Sigmoid colon (tissue), 6 donors: ENCODE measurements at regions not wholly inside any gene's neighbourhood (a gene's known extent, or its start where the extent isn't known, plus 50 kb on each side); places are given as distances from the start of the nearest gene placed in this dataset.

ENCODE experiments used
- DNase-seq: peaks from one replicate; pipeline ENCODE4 v3.0.0-alpha.2; 2019
- H3K27ac ChIP-seq, 4 donors: fragments of 200-600 bp; sonication (generic); one replicate each; pipeline ENCODE4 v1.5.1; 2016 to 2019; ENCODE audit warnings: mild to moderate bottlenecking in 1 of 4
- H3K27me3 ChIP-seq, 3 donors: fragments of 200-600 bp; sonication (generic); one replicate each; pipeline ENCODE4 v1.5.1; 2019; ENCODE audit warnings: mild to moderate bottlenecking in 1 of 3
- H3K36me3 ChIP-seq, 4 donors: fragments of 200-600 bp; sonication (generic); one replicate each; pipeline ENCODE4 v1.5.1; 2016 to 2019
- H3K4me1 ChIP-seq, 4 donors: fragments of 200-600 bp; sonication (generic); one replicate each; pipeline ENCODE4 v1.5.1; 2017 to 2019
- H3K4me3 ChIP-seq, 4 donors: fragments of 200-600 bp; sonication (generic); one replicate each; pipeline ENCODE4 v1.5.1; 2017 to 2019; ENCODE audit warnings: mild to moderate bottlenecking in 2 of 4, moderate library complexity in 1 of 4
- H3K9me3 ChIP-seq, 4 donors: fragments of 200-600 bp in 3 of 4; sonication (generic) in 3 of 4; one replicate each; pipeline versions ENCODE4 v1.5.1 to v1.6.1; 2013 to 2019
- CTCF ChIP-seq, 4 experiments: fragments of 450-650 bp in 3 of 4; fragments of 200-600 bp in 1 of 4; IDR thresholded peaks; one replicate each; pipeline ENCODE4 v1.5.1; 2016 to 2019; ENCODE audit warnings: antibody characterized with exemption in 4 of 4, mild to moderate bottlenecking in 3 of 4, moderate library complexity in 2 of 4
- EP300 ChIP-seq, 4 donors: sonication (generic); formaldehyde crosslinking; IDR thresholded peaks; one replicate each; pipeline ENCODE4 v1.6.1; 2017; ENCODE audit warnings: antibody characterized with exemption in 4 of 4
- POLR2A ChIP-seq, 2 donors: fragments of 450-650 bp; IDR thresholded peaks; one replicate each; pipeline ENCODE4 v1.6.1; 2016; ENCODE audit warnings: antibody characterized with exemption in 2 of 2, mild to moderate bottlenecking in 2 of 2, moderate library complexity in 2 of 2
- POLR2AphosphoS5 ChIP-seq, 4 donors: sonication (generic); formaldehyde crosslinking; IDR thresholded peaks; one replicate each; pipeline ENCODE4 v1.6.1; 2017; ENCODE audit warnings: antibody characterized with exemption in 4 of 4
- WGBS, 2 donors: extraction: QIAGEN DNeasy Blood & Tissue Kit; methylation state at CpG; one replicate each; pipeline ENCODE4 v1.1.7; 2013; 5-methylcytosine and 5-hydroxymethylcytosine counted together
- intact Hi-C: fragments of 100-400 bp; cut with DNase I; formaldehyde crosslinking; loops from one replicate; pipeline ENCODE4 v1.15.1; 2023
- donor health status: healthy with polysubstance abuse.
- donor health status: healthy.

DNA sequence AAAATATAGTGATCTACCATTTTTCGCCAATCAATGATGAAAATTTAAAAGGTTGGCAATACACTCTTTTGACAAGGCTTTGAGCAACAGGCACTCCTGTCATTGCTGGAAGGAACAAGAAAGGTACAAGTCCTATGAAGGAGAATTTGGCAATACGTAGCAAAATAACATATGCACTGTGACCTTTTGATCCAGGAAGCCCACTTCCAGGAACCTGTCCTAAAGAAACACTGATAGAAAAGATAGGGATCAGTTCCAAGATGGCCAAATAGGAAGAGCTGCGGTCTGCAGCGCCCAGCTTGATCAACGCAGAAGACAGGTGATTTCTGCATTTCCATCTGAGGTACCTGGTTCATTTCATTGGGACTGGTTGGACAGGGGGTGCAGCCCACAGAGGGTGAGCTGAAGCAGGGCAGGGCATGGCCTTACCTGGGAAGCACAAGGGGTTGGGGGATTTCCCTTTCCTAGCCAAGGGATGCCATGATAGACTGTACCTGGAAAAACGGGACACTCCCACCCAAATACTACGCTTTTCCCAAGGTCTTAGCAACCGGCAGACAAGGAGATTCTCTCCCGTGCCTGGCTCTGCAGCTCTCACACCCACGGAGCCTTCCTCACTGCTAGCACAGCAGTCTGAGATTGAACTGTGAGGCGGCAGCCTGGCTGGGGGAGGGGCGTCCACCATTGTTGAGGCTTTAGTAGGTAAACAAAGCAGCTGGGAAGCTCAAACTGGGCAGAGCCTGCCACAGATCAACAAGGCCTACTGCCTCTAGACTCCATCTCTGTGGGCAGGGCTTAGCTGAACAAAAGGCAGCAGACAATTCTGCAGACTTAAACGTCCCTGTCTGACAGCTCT, 69.7 kb upstream of the GALNT18 start:
- 72 to 77% methylated on average over 13 of the region's 13 CpGs for WGBS, 2 donors

DNA sequence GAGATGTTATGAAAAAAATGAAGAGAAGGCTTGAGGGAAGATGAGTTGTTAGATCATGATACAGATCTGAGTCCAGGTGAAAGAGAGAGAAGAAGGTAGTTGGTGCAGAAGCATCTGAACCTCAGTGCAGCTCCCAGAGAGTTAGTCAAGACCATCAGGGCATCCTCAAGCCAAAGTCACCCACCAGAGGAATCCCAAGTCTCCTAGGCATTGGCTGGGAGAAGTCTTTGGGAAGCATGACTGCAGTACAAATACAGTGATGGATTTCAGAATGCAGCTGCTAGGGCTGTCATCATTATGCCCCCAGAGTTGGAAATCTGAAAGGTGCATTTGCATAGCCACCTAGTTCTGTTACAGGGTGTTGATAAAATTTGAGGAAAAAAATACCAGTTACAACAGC, 59.7 kb upstream of the GALNT18 start:
- H3K27ac ChIP-seq = no peak overlapping the region
- intact Hi-C loops = no loop called here
- TF ChIP-seq EP300 (IDR thresholded peaks at IDR 0.05) (no peak), CTCF (IDR thresholded peaks at IDR 0.05) (no peak), POLR2A (IDR thresholded peaks at IDR 0.05) (no peak), POLR2AphosphoS5 (IDR thresholded peaks at IDR 0.05) (no peak)

More for the DNA sequence above, 69.7 kb upstream of the GALNT18 start:
- Histone ChIP-seq H3K36me3 (no peaks in the 10 kb centered on the region), H3K27me3 (no peaks in the 10 kb centered on the region), H3K4me1 (no peaks in the 10 kb centered on the region), H3K9me3 (no peaks in the 10 kb centered on the region), H3K27ac (no peak overlapping the region), H3K4me3 (no peak overlapping the region)
- no peak for DNase-seq
- intact Hi-C loops = no loop called here
- TF ChIP-seq POLR2AphosphoS5 (IDR thresholded peaks at IDR 0.05) (no peak), CTCF (IDR thresholded peaks at IDR 0.05) (no peak), POLR2A (IDR thresholded peaks at IDR 0.05) (no peak), EP300 (IDR thresholded peaks at IDR 0.05) (no peak)

GRCh38 chr11:11677672-11678356, 56.0 kb upstream of the GALNT18 start:
- WGBS, 2 donors = 66 to 83% methylated on average over 5 of the region's 5 CpGs
- TF ChIP-seq CTCF (IDR thresholded peaks at IDR 0.05) (no peak), EP300 (IDR thresholded peaks at IDR 0.05) (no peak), POLR2AphosphoS5 (IDR thresholded peaks at IDR 0.05) (no peak), POLR2A (IDR thresholded peaks at IDR 0.05) (no peak)
- intact Hi-C loops = no loop called here
- Histone ChIP-seq H3K9me3 (no peaks in the 10 kb centered on the region), H3K4me3 (no peak overlapping the region), H3K27me3 (no peaks in the 10 kb centered on the region), H3K4me1 (peaks cover 0 to 7% (median under 1%) of the 10 kb centered on the region in 4 donors), H3K27ac (no peak overlapping the region), H3K36me3 (no peaks in the 10 kb centered on the region)
- no peak for DNase-seq

More for the DNA sequence above, 59.7 kb upstream of the GALNT18 start:
- Histone ChIP-seq H3K27me3 (no peaks in the 10 kb centered on the region), H3K36me3 (no peaks in the 10 kb centered on the region), H3K9me3 (no peaks in the 10 kb centered on the region), H3K4me1 (no peaks in the 10 kb centered on the region), H3K4me3 (no peak overlapping the region)
- DNase-seq = no peak

DNA sequence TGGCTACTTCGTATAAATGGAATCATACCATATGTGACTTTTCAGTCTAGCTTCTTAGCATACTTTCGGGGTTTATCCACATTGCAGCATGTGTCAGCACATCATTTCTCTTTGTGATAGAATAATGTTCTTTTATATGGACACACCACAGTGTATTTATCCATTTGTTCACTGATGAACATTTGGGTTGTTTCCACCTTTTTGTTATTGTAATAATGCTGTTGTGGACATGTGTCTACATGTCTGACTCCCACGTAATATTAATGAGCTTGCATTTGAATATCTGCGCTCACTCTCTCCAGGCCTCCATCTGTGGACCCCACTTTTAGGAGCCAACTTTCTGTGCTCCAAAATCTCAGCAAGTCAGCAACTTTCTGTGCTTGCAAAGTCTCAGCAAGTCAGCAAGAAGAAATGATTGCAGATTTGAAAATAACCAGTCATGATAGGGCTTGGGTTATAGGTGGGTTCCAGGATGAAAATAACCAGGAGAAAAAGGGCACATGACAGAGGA, 53.9 kb upstream of the GALNT18 start:
- Histone ChIP-seq H3K36me3 (no peaks in the 10 kb centered on the region), H3K9me3 (no peaks in the 10 kb centered on the region), H3K27me3 (no peaks in the 10 kb centered on the region), H3K27ac (no peak overlapping the region), H3K4me3 (no peak overlapping the region), H3K4me1 (peaks cover 0 to 16% (median 8%) of the 10 kb centered on the region in 4 donors)
- TF ChIP-seq POLR2A (IDR thresholded peaks at IDR 0.05) = no peak
- no peak for TF ChIP-seq POLR2AphosphoS5 (IDR thresholded peaks at IDR 0.05)
- TF ChIP-seq EP300 (IDR thresholded peaks at IDR 0.05) = no peak
- no peak for TF ChIP-seq CTCF (IDR thresholded peaks at IDR 0.05)
- intact Hi-C loops = no loop called here
- no peak for DNase-seq
- WGBS, 2 donors = 87 to 90% methylated on average over 4 of the region's 4 CpGs
